ENCODE measurements at regions not wholly inside any gene's neighbourhood (a gene's known extent, or its start where the extent isn't known, plus 50 kb on each side); places are given as distances from the start of the nearest gene placed in this dataset.
A peak's percentile ranks its signal among the peaks of the same experiment; 100 is the strongest.

DNA sequence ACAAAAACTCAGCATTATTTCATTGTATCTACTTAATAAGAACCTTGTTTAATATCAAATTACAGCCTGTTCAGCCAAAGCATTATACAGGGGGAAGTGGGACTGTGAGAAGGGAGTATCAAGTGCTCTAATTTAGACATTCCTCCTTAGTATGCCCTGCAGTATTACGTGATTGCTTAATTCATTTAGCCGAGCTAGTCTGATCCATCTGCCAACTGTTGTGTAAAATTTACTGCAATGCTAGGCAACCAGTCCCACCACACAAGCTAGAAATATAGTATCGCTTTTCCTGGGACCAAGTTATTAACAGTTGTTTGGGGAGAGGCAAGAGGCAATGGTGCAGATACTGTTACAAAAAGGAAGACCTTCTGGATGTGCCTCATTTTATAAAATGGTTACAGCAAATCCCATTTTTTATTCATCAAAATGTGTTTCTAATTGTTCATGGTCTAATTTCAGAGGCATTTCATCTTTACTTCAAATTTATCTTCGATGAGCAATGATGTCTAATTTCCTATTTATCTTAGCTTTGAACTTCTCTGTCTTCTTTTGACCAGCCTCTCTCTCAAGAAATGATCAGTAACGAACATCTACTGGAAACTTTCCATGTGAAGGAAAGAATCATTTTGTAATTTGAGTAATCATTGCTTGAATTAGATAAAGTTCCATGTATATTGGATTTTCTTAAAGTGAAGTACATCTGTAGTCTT, 283.3 kb downstream of the DUSP10 start:
- H3K27me3 ChIP-seq (ENCODE audit: low read depth), result no peaks in the 10 kb centered on the region
- no peak for DNase-seq
- H3K27ac ChIP-seq, result peak overlapping the region; percentile 15
- no peak overlapping the region for H3K4me3 ChIP-seq
- no peaks in the 10 kb centered on the region for H3K9me3 ChIP-seq
- TF ChIP-seq, protein P1, sequence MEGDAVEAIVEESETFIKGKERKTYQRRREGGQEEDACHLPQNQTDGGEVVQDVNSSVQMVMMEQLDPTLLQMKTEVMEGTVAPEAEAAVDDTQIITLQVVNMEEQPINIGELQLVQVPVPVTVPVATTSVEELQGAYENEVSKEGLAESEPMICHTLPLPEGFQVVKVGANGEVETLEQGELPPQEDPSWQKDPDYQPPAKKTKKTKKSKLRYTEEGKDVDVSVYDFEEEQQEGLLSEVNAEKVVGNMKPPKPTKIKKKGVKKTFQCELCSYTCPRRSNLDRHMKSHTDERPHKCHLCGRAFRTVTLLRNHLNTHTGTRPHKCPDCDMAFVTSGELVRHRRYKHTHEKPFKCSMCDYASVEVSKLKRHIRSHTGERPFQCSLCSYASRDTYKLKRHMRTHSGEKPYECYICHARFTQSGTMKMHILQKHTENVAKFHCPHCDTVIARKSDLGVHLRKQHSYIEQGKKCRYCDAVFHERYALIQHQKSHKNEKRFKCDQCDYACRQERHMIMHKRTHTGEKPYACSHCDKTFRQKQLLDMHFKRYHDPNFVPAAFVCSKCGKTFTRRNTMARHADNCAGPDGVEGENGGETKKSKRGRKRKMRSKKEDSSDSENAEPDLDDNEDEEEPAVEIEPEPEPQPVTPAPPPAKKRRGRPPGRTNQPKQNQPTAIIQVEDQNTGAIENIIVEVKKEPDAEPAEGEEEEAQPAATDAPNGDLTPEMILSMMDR (IDR thresholded peaks at IDR 0.05), result no peak
- no peaks in the 10 kb centered on the region for H3K36me3 ChIP-seq
- H3K4me1 ChIP-seq, result no peaks in the 10 kb centered on the region
- ATAC-seq, result peak; percentile 68 to 87
- intact Hi-C loops (cut with DNase I), result no loop called here

DNA sequence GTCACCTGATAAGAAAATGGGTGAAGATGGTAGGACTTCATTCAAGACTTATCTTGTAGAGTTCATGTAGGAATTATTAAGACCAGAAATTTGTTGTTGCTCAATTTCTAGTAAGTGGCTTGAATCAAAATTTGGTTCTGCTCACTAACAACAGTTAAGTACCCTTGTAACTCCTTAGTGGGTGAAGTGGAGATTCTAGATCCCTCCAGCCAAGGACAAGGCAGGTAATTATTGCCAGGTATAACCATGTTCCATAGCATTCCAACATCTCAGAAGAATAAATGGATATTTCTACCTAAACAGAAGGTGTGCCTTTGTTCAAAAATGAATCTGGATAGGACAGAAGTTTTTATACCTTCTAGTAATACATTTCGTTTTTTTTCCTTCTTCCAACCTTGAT, 282.3 kb downstream of the DUSP10 start:
- ATAC-seq (peak; percentile 41 to 65), DNase-seq (no peak)
- Histone ChIP-seq H3K36me3 (no peaks in the 10 kb centered on the region), H3K4me3 (no peak overlapping the region), H3K4me1 (no peaks in the 10 kb centered on the region), H3K9me3 (no peaks in the 10 kb centered on the region), H3K27me3 (ENCODE audit: low read depth) (no peaks in the 10 kb centered on the region), H3K27ac (no peak overlapping the region)
- TF ChIP-seq, protein P1 (IDR thresholded peaks at IDR 0.05), result no peak
- intact Hi-C loops (cut with DNase I), result no loop called here

DNA sequence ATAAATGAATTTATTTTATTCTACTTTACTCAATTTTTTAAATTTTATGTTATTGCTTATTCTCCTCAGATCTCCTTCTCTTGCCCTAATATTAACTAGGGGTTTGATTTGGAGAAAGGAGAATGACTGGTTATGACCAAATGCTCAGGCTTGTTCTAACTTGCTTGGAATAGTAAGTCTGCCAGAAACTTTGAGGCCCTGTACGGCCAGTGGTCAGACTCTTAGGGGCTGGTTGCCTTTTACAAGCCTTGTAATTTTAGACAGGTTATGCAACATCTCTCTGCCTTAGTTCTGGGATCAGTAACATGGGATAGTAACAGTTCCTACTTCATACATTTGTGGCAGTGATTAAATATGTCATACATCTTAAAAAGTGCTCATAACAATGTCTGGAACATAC, 279.5 kb downstream of the DUSP10 start:
- TF ChIP-seq, protein P1 (IDR thresholded peaks at IDR 0.05), result no peak
- ATAC-seq (no peak), DNase-seq (no peak)
- intact Hi-C loops (cut with DNase I), result no loop called here
- Histone ChIP-seq H3K4me3 (no peak overlapping the region), H3K27me3 (ENCODE audit: low read depth) (no peaks in the 10 kb centered on the region), H3K9me3 (no peaks in the 10 kb centered on the region), H3K36me3 (no peaks in the 10 kb centered on the region), H3K27ac (no peak overlapping the region), H3K4me1 (no peaks in the 10 kb centered on the region)

DNA sequence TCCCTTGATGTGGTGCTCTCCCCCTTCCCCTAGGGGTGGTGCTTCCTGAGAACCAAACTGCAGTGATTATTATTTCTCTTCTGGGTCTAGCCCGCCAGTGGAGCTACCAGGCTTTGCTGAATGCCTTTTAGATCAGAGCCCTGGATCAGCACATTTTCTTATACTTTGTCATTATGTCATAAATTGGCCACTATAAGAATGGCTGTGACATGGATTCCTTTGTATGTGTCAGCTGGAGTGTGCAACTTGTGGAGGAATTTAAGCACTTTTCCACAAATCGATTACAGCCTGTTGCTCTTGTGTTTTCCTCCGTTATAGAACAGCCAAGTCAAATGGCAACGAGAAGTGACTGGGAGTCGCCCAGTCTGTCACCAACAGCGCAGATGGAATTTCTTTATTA, 273.3 kb downstream of the DUSP10 start:
- no peaks in the 10 kb centered on the region for H3K4me1 ChIP-seq
- ATAC-seq (no peak), DNase-seq (no peak)
- no peaks in the 10 kb centered on the region for H3K9me3 ChIP-seq
- no peak overlapping the region for H3K4me3 ChIP-seq
- H3K27me3 ChIP-seq (ENCODE audit: low read depth), result no peaks in the 10 kb centered on the region
- H3K36me3 ChIP-seq, result no peaks in the 10 kb centered on the region
- no peak overlapping the region for H3K27ac ChIP-seq
- intact Hi-C loops (cut with DNase I), result no loop called here
- TF ChIP-seq, protein P1 (IDR thresholded peaks at IDR 0.05), result no peak

DNA sequence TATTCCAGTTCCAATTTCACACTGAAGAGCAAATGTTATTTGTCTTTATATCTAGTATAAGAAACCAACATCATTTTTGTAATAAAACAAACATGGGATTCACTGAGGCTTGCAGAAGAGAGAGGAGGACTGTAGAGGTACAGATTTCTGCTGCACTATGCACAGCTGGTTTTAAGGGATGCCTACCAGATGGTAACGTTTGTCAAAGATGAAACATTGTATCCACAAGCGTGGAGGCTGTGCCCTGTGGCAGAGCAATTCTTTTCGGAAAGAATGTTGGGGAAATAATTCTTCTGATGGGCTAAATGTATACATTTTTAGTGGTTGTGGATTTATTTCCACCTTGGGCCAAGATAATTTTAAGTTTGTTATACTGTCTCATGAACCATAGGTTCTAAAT, 272.4 kb downstream of the DUSP10 start:
- intact Hi-C loops (cut with DNase I), result no loop called here
- DNase-seq (no peak), ATAC-seq (no peak)
- no peak overlapping the region for H3K4me3 ChIP-seq
- TF ChIP-seq, protein P1 (IDR thresholded peaks at IDR 0.05), result no peak
- no peaks in the 10 kb centered on the region for H3K9me3 ChIP-seq
- no peaks in the 10 kb centered on the region for H3K27me3 ChIP-seq (ENCODE audit: low read depth)
- no peaks in the 10 kb centered on the region for H3K4me1 ChIP-seq
- H3K36me3 ChIP-seq, result no peaks in the 10 kb centered on the region
- no peak overlapping the region for H3K27ac ChIP-seq
